Lung (tissue), 11 donors: ENCODE measurements at regions not wholly inside any gene's neighbourhood (a gene's known extent, or its start where the extent isn't known, plus 50 kb on each side); places are given as distances from the start of the nearest gene placed in this dataset.

Source experiments
- ATAC-seq: fragments of 200-7000 bp; cut with Tn5 transposase; one replicate; pipeline ENCODE4 v1.9.1; 2020; ENCODE audit warnings: moderate number of reproducible peaks; ENCODE audit not compliant: insufficient read depth, low FRiP score
- DNase-seq, 3 donors: peaks; one replicate each; pipeline ENCODE4 v3.0.0-alpha.2; 2013 to 2017
- H3K27ac ChIP-seq, 2 donors: one replicate each; pipeline ENCODE4 v1.5.1; 2013; ENCODE audit warnings: mild to moderate bottlenecking in 2 of 2, moderate library complexity in 2 of 2, control low read depth in 1 of 2, inconsistent platforms in 1 of 2, low read depth in 1 of 2, low read length in 1 of 2
- H3K27me3 ChIP-seq, 3 donors: one replicate each; pipeline ENCODE4 v1.5.1; 2013; ENCODE audit warnings: low read length in 2 of 3; ENCODE audit not compliant: control insufficient read depth in 3 of 3, insufficient read depth in 3 of 3
- H3K36me3 ChIP-seq, 4 donors: one replicate each; pipeline ENCODE4 v1.5.1; 2013; ENCODE audit warnings: low read length in 4 of 4, mild to moderate bottlenecking in 1 of 4, moderate library complexity in 1 of 4; ENCODE audit not compliant: control insufficient read depth in 4 of 4, insufficient read depth in 4 of 4
- H3K4me1 ChIP-seq, 5 donors: one replicate each; pipeline ENCODE4 v1.5.1; 2013; ENCODE audit warnings: low read length in 5 of 5, mild to moderate bottlenecking in 2 of 5, moderate library complexity in 1 of 5; ENCODE audit not compliant: control insufficient read depth in 5 of 5, insufficient read depth in 5 of 5
- H3K4me3 ChIP-seq: one replicate; pipeline ENCODE4 v1.5.1; 2013; ENCODE audit warnings: mild to moderate bottlenecking, control low read depth, moderate library complexity
- H3K9ac ChIP-seq, 2 donors: one replicate each; pipeline ENCODE4 v1.5.1; 2013; ENCODE audit warnings: low read length in 2 of 2, control low read depth in 1 of 2; ENCODE audit not compliant: insufficient read depth in 1 of 2
- H3K9me3 ChIP-seq, 4 donors: one replicate each; pipeline ENCODE4 v1.5.1; 2013; ENCODE audit warnings: low read length in 3 of 4, mild to moderate bottlenecking in 1 of 4, moderate library complexity in 1 of 4; ENCODE audit not compliant: control insufficient read depth in 4 of 4, insufficient read depth in 3 of 4
- CTCF ChIP-seq: IDR thresholded peaks from 2 replicates; pipeline ENCODE4 v1.5.1; 2012; ENCODE audit warnings: mild to moderate bottlenecking; ENCODE audit errors: control extremely low read depth, extremely low read depth
- WGBS, 2 donors: extraction: QIAGEN DNeasy Blood & Tissue Kit; methylation state at CpG; one replicate each; pipeline ENCODE4 v1.1.7; 2013; 5-methylcytosine and 5-hydroxymethylcytosine counted together
- donor health status: control.
- donor health status: control.
- donor health status: Bipolar disorder and iron deficiency.
- donor health status: healthy.
- donor health status: DM: yes; HTN: yes; CAD: no.

GRCh38 chr4:71691416-71692073, 92.3 kb downstream of the GC start:
- no peak for DNase-seq
- H3K4me1 ChIP-seq, result no peaks in the 10 kb centered on the region
- no peaks in the 10 kb centered on the region for H3K36me3 ChIP-seq
- TF ChIP-seq CTCF, result no peak
- no peak for ATAC-seq
- no peaks in the 10 kb centered on the region for H3K9me3 ChIP-seq
- H3K27me3 ChIP-seq, result no peaks in the 10 kb centered on the region
- WGBS, 2 donors, result 71 to 90% methylated on average over 6 of the region's 6 CpGs
- no peak overlapping the region for H3K4me3 ChIP-seq
- no peak overlapping the region for H3K27ac ChIP-seq
- no peak overlapping the region for H3K9ac ChIP-seq

GRCh38 chr4:71689822-71690221, 94.1 kb downstream of the GC start:
- DNase-seq (no peak), ATAC-seq (no peak)
- no peak for TF ChIP-seq CTCF
- Histone ChIP-seq H3K4me1 (no peaks in the 10 kb centered on the region), H3K4me3 (no peak overlapping the region), H3K9ac (no peak overlapping the region), H3K36me3 (no peaks in the 10 kb centered on the region), H3K27ac (no peak overlapping the region), H3K27me3 (no peaks in the 10 kb centered on the region), H3K9me3 (no peaks in the 10 kb centered on the region)
- WGBS, 2 donors, result 96 to 97% methylated on average over 4 of the region's 4 CpGs

GRCh38 chr4:71687056-71687455, 96.8 kb downstream of the GC start:
- TF ChIP-seq CTCF, result no peak
- Histone ChIP-seq H3K9ac (no peak overlapping the region), H3K36me3 (no peaks in the 10 kb centered on the region), H3K27ac (no peak overlapping the region), H3K4me3 (no peak overlapping the region), H3K9me3 (no peaks in the 10 kb centered on the region), H3K27me3 (no peaks in the 10 kb centered on the region), H3K4me1 (no peaks in the 10 kb centered on the region)
- no peak for ATAC-seq
- DNase-seq, result peak in 1 of 3 donors; percentile 9

GRCh38 chr4:71685975-71686374, 97.9 kb downstream of the GC start:
- H3K4me3 ChIP-seq, result no peak overlapping the region
- ATAC-seq, result no peak

More at GRCh38 chr4:71685975-71686374, 97.9 kb downstream of the GC start:
- H3K36me3 ChIP-seq, result no peaks in the 10 kb centered on the region
- 78 to 85% methylated on average over 1 of the region's 1 CpG for WGBS, 2 donors
- H3K4me1 ChIP-seq, result no peaks in the 10 kb centered on the region
- no peak overlapping the region for H3K27ac ChIP-seq
- H3K9me3 ChIP-seq, result no peaks in the 10 kb centered on the region
- no peak overlapping the region for H3K9ac ChIP-seq
- no peak for TF ChIP-seq CTCF
- no peaks in the 10 kb centered on the region for H3K27me3 ChIP-seq
- DNase-seq, result no peak
